GM18861 (cell line): ENCODE measurements at regions not wholly inside any gene's neighbourhood (a gene's known extent, or its start where the extent isn't known, plus 50 kb on each side); places are given as distances from the start of the nearest gene placed in this dataset.

ENCODE experiments used
- ATAC-seq: cut with Tn5 transposase; IDR thresholded peaks from one replicate; pipeline ENCODE4 v1.9.1; 2021; ENCODE audit not compliant: unreplicated experiment

GRCh38 chr16:80197741-80198201 is 343.0 kb upstream of the DYNLRB2 start:
- no peak for ATAC-seq

GRCh38 chr16:80191928-80192327 is 348.9 kb upstream of the DYNLRB2 start:
- ATAC-seq: no peak

- ATAC-seq: no peak
Observed at GRCh38 chr16:80189476-80190175, 351.2 kb upstream of the DYNLRB2 start.

GRCh38 chr16:80176114-80176513 is 364.7 kb upstream of the DYNLRB2 start:
- ATAC-seq: no peak

- ATAC-seq: no peak
Observed at GRCh38 chr16:80175011-80175410, 365.8 kb upstream of the DYNLRB2 start.

GRCh38 chr16:80174416-80174815 is 366.4 kb upstream of the DYNLRB2 start:
- no peak for ATAC-seq

GRCh38 chr16:80171746-80172145 is 369.0 kb upstream of the DYNLRB2 start:
- no peak for ATAC-seq

GRCh38 chr16:80171199-80171598 is 369.6 kb upstream of the DYNLRB2 start:
- ATAC-seq: no peak

- no peak for ATAC-seq
Observed at GRCh38 chr16:80167657-80168390, 373.0 kb upstream of the DYNLRB2 start.

- no peak for ATAC-seq
Observed at GRCh38 chr16:80166082-80166481, 374.7 kb upstream of the DYNLRB2 start.

GRCh38 chr16:80164966-80165550 is 375.7 kb upstream of the DYNLRB2 start:
- no peak for ATAC-seq

GRCh38 chr16:80163339-80163738 is 377.5 kb upstream of the DYNLRB2 start:
- ATAC-seq: no peak

- ATAC-seq: no peak
Observed at GRCh38 chr16:80161799-80162739, 378.7 kb upstream of the DYNLRB2 start.

GRCh38 chr16:80158766-80159165 is 382.0 kb upstream of the DYNLRB2 start:
- no peak for ATAC-seq

- no peak for ATAC-seq
Observed at GRCh38 chr16:80151722-80152111, 389.1 kb upstream of the DYNLRB2 start.

GRCh38 chr16:80150978-80151721 is 389.6 kb upstream of the DYNLRB2 start:
- ATAC-seq: no peak

GRCh38 chr16:80148826-80149225 is 392.0 kb upstream of the DYNLRB2 start:
- ATAC-seq: no peak

- no peak for ATAC-seq
Observed at GRCh38 chr16:80147026-80147655, 393.7 kb upstream of the DYNLRB2 start.

GRCh38 chr16:80144191-80144590 is 396.6 kb upstream of the DYNLRB2 start:
- peak; percentile 98 for ATAC-seq

- ATAC-seq: no peak
Observed at GRCh38 chr16:80142940-80143339, 397.9 kb upstream of the DYNLRB2 start.
